ENCODE measurements at regions not wholly inside any gene's neighbourhood (a gene's known extent, or its start where the extent isn't known, plus 50 kb on each side); places are given as distances from the start of the nearest gene placed in this dataset.

GRCh38 chr1:239725933-239726332 is 339.6 kb downstream of the CHRM3 start:
- no peak for DNase-seq (ENCODE audit: extremely low read depth in 1 of 2, low read depth in 1 of 2)

DNA sequence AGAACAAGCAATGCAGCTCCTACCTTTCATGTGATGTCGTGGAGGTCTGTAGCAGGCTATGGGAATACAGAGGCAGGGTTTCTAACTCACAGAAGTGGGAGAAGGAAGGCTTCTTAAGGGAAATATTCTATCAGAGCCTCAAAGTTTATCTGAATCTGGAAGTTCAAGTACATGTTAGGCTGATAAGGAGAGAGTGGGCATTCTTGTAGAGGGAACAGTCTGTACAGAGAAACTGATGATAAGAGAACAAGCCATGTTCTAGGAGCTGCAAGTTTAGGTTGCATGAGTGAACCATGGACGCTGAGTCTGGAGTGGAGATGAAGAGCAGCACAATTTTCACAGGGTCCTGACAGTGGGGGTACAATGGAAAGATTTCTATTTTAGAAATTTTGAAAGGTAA is 344.0 kb downstream of the CHRM3 start:
- no peak for DNase-seq (ENCODE audit: extremely low read depth in 1 of 2, low read depth in 1 of 2)

- no peak for DNase-seq (ENCODE audit: extremely low read depth in 1 of 2, low read depth in 1 of 2)
Measured at GRCh38 chr1:239731082-239731748, 344.8 kb downstream of the CHRM3 start.

DNA sequence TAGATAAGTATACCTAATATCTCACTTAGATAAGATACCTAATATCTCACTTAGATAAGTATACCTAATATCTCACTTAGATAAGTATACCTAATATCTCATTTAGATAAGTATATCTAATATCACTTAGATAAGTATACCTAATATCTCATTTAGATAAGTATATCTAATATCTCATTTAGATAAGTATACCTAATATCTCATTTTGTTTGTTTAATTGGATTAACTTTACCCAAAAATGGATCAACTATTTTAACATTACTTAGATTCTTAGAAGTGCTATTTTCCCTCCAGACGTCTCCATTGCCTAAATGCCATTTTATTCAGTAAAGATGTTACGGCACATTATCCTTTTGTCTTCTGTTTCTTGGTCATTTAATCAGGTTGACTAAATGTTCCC is 346.4 kb downstream of the CHRM3 start:
- DNase-seq (ENCODE audit: extremely low read depth in 1 of 2, low read depth in 1 of 2) = no peak

- no peak for DNase-seq (ENCODE audit: extremely low read depth in 1 of 2, low read depth in 1 of 2)
Measured at GRCh38 chr1:239733995-239734394, 347.6 kb downstream of the CHRM3 start.

- DNase-seq (ENCODE audit: extremely low read depth in 1 of 2, low read depth in 1 of 2) = no peak
Measured at GRCh38 chr1:239735111-239735510, 348.7 kb downstream of the CHRM3 start.

- no peak for DNase-seq (ENCODE audit: extremely low read depth in 1 of 2, low read depth in 1 of 2)
Measured at GRCh38 chr1:239736479-239736878, 350.1 kb downstream of the CHRM3 start.

- DNase-seq (ENCODE audit: extremely low read depth in 1 of 2, low read depth in 1 of 2) = no peak
Measured at GRCh38 chr1:239739375-239739774, 352.3 kb upstream of the FMN2 start.

- DNase-seq (ENCODE audit: extremely low read depth in 1 of 2, low read depth in 1 of 2) = no peak
Measured at GRCh38 chr1:239739919-239740318, 351.8 kb upstream of the FMN2 start.

- no peak for DNase-seq (ENCODE audit: extremely low read depth in 1 of 2, low read depth in 1 of 2)
Measured at GRCh38 chr1:239742416-239743109, 349.1 kb upstream of the FMN2 start.

GRCh38 chr1:239744851-239745250 is 346.8 kb upstream of the FMN2 start:
- DNase-seq (ENCODE audit: extremely low read depth in 1 of 2, low read depth in 1 of 2) = no peak

GRCh38 chr1:239755107-239755912 is 336.4 kb upstream of the FMN2 start:
- DNase-seq (ENCODE audit: extremely low read depth in 1 of 2, low read depth in 1 of 2) = no peak

DNA sequence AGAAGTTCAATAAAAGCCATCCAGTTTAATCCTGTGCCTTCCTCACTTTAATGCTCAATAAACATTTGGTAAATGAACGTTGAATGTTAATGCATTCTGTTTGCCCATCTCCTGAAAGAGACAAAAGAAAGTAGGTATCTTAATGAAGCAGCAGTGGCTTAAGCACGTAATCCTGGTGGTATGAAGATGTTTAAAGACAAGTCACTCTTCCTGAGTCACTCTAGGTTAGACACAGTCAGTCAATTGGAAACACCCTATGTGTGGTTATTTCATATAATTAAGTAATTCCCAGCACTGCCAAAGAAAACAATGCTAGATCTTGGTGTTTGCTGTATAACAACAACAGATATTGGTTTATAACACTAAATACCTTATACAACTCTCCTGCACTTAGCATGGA is 334.0 kb upstream of the FMN2 start:
- no peak for DNase-seq (ENCODE audit: extremely low read depth in 1 of 2, low read depth in 1 of 2)

- no peak for DNase-seq (ENCODE audit: extremely low read depth in 1 of 2, low read depth in 1 of 2)
Measured at GRCh38 chr1:239758756-239759155, 332.9 kb upstream of the FMN2 start.

- DNase-seq (ENCODE audit: extremely low read depth in 1 of 2, low read depth in 1 of 2) = no peak
Measured at GRCh38 chr1:239761509-239761908, 330.2 kb upstream of the FMN2 start.

DNA sequence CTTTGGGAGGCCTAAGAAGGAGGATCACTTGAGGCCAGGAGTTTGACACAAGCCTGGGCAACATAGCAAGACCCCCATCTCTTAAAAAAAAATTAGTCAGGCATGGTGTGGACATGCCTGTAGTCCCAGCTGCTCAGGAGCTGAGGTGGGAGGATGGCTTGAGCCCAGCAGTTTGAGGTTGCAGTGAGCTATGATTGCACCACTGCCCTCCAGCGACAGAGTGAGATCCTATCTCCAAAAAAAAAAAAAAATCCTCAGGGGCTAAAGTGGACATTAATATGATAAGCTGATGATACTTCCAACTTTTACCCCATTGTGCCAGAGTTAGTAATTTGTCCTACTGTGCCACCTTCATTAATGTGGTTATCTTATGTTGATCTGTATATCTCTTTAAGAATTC is 327.8 kb upstream of the FMN2 start:
- no peak for DNase-seq (ENCODE audit: extremely low read depth in 1 of 2, low read depth in 1 of 2)

GRCh38 chr1:239764546-239764945 is 327.1 kb upstream of the FMN2 start:
- no peak for DNase-seq (ENCODE audit: extremely low read depth in 1 of 2, low read depth in 1 of 2)

GRCh38 chr1:239765163-239765562 is 326.5 kb upstream of the FMN2 start:
- DNase-seq (ENCODE audit: extremely low read depth in 1 of 2, low read depth in 1 of 2) = no peak

DNA sequence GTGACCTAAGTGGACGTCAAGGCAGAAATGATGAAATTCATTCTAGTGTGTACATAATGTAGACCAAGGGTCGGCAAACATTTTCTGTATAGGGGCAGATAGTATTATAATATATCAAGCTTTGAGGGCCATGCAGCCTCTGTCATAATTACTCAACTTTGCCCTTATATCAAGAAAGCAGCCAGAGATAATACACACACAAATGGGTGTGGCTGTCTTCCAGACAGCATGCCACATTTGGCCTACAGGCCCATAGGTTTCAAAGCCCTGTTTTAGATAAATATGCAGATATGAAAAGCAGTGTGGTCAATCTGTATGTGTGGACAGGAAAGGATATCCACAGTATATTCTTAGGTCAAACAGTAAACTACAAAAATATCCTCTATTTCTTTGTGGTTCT is 320.1 kb upstream of the FMN2 start:
- no peak for DNase-seq (ENCODE audit: extremely low read depth in 1 of 2, low read depth in 1 of 2)

GRCh38 chr1:239772446-239772845 is 319.2 kb upstream of the FMN2 start:
- DNase-seq (ENCODE audit: extremely low read depth in 1 of 2, low read depth in 1 of 2) = no peak

DNA sequence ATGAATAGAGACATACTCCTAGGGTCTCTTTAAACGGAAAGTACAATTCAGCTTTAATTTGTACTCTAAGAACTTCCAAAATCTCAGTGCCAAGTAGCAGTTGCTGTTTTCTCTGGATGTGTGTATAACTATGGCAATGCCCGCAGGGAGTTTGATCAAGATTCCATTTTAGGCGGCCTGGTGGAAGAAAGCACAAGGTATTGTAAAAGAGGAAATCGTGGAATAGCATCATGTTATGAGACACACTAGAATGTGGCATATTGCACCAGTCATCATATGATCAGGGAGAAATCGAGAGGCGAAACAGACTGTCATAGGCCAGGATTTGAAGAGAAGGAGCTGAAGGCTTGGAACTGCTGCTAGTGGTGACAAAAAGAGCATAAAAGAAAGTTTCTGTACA is 316.2 kb upstream of the FMN2 start:
- DNase-seq (ENCODE audit: extremely low read depth in 1 of 2, low read depth in 1 of 2) = no peak

Data from activated CD8-positive, alpha-beta memory T cell treated with anti-CD3 and anti-CD28 coated beads for 1 hour (primary cell).